HG03442 (cell line): ENCODE measurements at regions not wholly inside any gene's neighbourhood (a gene's known extent, or its start where the extent isn't known, plus 50 kb on each side); places are given as distances from the start of the nearest gene placed in this dataset.

ENCODE experiments used
- ATAC-seq: cut with Tn5 transposase; IDR thresholded peaks from one replicate; pipeline ENCODE4 v1.9.1; 2021; ENCODE audit warnings: mild to moderate bottlenecking, moderate library complexity; ENCODE audit not compliant: unreplicated experiment

DNA sequence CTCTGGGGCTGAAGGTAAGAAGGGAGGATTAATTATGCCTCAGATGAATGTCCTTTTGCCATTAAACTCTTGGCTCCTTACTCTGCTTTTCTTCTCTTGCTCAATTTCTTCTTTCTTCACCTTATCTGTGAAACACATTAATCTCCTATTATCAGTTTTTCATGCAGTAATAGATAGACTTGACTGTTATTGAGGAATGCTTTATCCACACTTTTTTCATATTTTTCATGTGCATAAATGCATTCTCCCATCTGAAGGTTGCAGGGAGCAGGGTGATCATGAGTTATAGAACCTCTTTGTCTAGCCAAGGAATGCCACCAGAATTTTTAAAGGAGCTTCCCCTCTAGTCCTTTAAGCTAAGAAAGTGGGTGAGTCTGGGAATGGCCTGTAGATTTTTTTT lies 66.4 kb upstream of the CD180 start:
- ATAC-seq = no peak

DNA sequence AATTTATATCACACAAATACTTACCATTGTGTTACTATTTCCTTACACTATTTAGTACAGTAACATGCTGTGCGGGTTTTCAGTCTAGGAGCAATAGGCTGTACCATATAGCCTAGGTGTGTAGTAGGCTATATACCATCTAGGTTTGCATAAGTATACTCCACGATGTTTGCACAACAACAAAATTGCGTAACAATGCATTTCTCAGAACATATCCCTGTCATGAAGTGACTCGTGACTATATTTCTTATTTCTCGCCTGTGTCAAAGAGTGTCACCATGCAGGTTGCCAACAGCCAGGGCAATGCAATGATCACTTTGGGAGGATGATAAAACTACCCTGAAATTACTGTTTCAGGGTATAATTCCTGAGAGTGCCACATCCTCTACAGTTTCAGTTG lies 65.6 kb upstream of the CD180 start:
- no peak for ATAC-seq

DNA sequence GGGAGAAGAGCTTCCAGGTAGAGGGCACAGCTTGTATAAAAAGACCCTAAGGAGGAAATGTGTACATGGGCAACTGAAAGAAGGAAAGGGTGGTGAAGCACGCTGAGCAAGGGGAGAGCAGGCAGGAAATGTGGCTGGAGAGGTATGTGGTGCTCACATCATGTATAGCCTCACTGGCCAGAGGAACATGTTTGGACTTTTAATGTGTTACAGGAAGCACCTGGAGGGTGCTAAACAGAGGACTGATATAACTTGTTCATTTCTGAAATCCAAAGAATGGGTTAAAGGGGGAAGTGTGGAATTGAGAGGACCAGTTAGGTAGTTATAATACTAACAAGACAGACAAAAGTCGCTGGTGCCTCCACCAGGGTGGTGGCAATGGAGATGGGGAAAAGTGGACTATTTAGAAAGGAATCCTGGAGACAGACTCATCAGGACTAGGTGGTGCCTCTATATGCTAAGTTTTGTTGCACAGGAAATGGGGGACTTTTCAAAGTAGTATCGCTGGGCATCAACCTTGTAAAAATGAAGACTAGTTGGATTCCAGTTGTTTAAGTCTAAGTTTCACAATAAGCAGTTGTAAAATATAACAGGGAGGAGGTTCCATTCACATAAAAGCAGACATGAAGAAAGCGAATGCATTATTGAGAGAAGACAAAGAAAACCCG lies 63.1 kb upstream of the CD180 start:
- ATAC-seq = no peak

DNA sequence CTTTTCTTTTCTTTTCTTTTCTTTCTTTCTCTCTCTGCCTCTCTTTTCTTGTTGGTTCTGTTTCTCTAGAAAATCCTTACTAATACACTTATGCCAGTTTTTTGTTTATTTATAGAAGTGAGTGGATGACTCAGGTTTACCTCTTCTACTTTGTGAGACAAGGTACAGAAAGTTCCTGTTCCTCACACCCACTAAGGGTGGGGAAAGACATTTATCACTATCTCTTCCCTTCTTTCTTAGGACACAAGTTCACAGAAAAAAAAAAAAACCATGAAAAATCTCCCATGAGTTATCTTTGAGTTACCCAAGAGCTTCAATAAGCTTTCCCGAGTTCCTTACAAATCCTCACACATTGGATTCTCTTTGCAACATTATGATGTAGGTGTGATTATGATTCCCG lies 60.9 kb upstream of the CD180 start:
- no peak for ATAC-seq

DNA sequence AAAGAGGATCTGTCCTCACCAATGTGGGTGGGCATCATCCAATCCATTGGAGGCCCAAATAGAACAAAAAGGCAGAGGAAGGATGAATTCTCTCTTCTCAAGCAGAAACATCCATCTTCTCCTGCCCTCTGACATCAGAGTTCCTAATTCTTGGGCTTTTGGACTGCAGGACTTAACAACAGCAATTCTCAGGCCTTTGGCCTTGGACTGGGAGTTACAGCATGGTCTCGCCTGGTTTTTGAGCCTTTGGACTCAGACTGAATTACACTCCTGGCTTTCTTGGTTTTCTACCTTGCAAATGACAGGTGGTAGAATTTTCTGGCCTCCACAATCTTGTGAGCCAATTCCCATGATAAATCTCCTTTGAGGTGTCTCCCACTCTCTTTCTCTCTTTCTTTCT lies 60.5 kb upstream of the CD180 start:
- ATAC-seq = no peak

DNA sequence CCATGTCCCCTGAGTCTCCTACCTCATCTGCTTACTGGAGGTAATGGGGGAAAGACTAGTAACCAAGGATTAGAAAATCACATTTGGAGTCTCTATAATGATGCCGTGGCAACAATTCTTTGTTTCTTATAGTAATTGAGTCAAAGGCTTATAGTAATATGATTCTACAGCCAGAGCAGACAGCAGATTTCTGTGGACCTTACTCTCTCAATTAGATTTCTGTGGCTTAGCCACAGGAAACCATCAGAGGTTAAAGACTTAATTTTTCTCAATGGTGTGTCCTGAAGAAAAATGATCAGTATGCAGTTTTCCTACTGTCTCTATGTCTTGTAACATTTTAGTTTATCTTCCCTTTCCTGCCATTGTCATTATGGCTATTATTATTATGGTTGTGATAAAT lies 59.3 kb upstream of the CD180 start:
- no peak for ATAC-seq

DNA sequence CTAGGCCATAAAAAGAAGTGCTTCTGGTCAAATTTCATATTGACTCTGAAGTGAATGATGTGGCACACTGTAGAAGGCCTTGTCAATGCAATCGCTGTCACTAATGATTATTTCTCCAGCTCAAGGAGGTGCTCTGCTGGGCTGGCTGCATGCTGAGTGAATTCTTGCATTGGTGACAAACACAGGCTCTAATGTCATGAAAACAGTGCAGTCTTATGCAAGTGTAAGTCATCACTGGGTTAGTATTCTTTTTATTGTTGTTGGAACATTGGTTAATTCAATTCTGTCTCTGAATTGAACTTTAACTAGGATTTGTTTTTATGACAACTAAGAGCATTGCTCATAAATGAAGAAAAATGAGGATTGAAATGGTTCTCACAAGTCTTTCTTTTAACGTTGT lies 57.3 kb upstream of the CD180 start:
- ATAC-seq = no peak

DNA sequence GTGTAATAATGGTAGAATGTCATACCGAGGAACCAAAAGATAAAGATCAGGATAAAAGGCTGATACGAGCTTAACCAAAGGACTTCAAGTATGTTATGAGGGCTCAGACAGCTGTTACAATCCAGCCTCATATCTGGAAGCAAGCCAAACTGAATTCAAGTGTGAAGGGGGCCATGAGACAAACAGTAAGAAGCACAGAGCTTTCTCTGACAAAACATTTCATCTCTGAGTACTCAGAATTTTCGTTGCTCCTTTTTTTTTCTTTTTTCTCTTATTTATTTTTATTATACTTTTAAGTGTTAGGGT lies 52.9 kb upstream of the CD180 start:
- ATAC-seq = no peak

DNA sequence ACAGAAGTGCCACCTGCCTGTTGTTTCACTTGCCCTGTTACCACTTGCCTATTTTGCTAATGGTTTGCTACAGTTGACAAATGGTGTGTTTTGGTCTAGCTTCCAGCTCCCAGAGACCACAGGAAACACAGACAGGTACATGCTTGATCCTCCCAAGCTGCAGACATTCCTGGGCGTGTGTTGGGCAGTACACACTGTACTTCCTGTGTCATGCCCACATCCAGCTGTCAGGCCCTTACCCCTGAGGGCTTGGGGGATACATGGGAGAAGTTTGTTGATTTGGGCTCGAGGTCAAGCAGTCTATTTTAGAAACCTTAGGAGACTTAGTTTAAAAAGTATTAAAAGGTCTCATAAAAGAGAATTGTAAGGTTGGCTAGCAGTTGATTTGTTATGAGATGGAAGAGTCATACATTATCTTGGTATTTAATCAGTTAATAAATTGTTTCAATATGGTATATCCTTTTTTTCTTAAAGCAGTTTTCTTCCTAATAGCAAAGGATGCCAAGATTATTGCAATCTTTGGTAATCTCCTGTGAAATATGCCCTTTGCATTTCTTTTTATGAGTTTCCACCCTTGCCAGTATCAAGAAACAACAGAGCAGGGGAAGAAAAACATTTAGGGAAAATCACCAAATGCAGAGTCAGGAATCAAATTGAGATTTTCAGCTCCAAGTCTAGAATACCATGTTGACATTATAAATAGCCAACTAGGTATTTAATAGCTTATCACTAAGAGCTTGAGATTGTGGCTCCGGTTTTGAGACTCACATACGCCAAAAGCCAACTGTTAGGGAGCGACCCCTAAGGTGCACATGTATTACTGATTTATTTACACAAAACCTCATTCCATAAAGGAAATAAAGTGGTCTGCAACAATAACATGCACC lies 52.3 kb upstream of the CD180 start:
- ATAC-seq = no peak

DNA sequence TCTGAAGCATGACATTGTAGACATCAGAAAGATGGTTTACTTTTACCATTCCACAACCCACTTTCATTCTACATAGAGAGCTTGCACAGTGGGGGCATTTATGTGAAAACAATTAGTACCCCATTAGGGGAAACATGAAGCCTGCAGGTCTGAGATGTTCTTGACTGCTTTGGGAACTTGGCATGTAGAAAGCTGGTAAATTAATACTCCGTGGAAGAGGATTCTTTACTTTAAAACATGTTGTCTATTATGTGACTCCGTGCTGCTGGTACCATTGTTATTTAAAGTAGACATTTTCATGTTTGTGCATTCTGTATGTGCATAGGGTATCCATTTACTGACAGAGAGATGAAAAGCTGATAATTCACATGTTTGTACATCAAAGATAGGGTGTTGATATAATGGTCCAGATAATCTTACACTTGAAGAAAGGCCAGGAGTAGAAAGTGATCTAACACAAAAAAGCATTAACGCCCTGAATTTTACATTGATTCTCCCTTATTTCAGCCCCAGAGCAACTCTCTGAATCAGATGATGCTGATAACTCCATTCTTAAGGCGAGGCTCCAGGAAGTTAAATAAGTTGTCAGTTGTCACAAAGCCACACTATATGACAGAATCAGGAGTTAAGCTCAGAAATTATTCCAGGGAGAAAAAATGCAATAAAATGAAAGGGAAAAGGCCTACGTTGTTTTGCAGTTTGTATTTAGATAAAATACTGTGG lies 50.1 kb upstream of the CD180 start:
- no peak for ATAC-seq
